Ishikawa (cell line): ENCODE measurements at regions not wholly inside any gene's neighbourhood (a gene's known extent, or its start where the extent isn't known, plus 50 kb on each side); places are given as distances from the start of the nearest gene placed in this dataset.

Experiments used
- FOXM1 ChIP-seq: IDR thresholded peaks from 2 replicates; pipeline ENCODE4 v1.6.1; 2012; ENCODE audit warnings: low read depth, borderline replicate concordance
- RAD21 ChIP-seq: IDR thresholded peaks from 2 replicates; pipeline ENCODE4 v1.6.1; 2012; ENCODE audit warnings: low read depth
- YY1 ChIP-seq: IDR thresholded peaks from 2 replicates; pipeline ENCODE4 v1.6.1; 2012; ENCODE audit warnings: low read depth

GRCh38 chr10:94094540-94094939 lies 100.8 kb downstream of the PLCE1 start:
- TF ChIP-seq YY1 = no peak
- no peak for TF ChIP-seq FOXM1
- no peak for TF ChIP-seq RAD21
